Peyer's patch (tissue), 4 donors: ENCODE measurements at regions not wholly inside any gene's neighbourhood (a gene's known extent, or its start where the extent isn't known, plus 50 kb on each side); places are given as distances from the start of the nearest gene placed in this dataset.

ENCODE experiments used
- DNase-seq, 3 donors: peaks; one replicate each; pipeline ENCODE4 v3.0.0-alpha.2; 2017 to 2019
- H3K27ac ChIP-seq, 4 donors: fragments of 200-600 bp; sonication (generic); one replicate each; pipeline ENCODE4 v1.5.1; 2016 to 2019
- H3K27me3 ChIP-seq, 2 donors: fragments of 200-600 bp; sonication (generic); one replicate each; pipeline ENCODE4 v1.5.1; 2019
- H3K36me3 ChIP-seq, 3 donors: fragments of 200-600 bp; sonication (generic); one replicate each; pipeline ENCODE4 v1.5.1; 2016 to 2019
- H3K4me1 ChIP-seq, 4 donors: fragments of 200-600 bp; sonication (generic); one replicate each; pipeline ENCODE4 v1.5.1; 2016 to 2019
- H3K4me3 ChIP-seq, 4 donors: fragments of 200-600 bp; sonication (generic); 1 replicate in 3 of 4; 2 replicates in 1 of 4; pipeline ENCODE4 v1.5.1; 2016 to 2019; ENCODE audit warnings: mild to moderate bottlenecking in 1 of 4
- H3K9me3 ChIP-seq, 4 donors: fragments of 200-600 bp; sonication (generic); one replicate each; pipeline ENCODE4 v1.5.1; 2016 to 2019; ENCODE audit warnings: mild to moderate bottlenecking in 1 of 4
- CTCF ChIP-seq, 6 experiments: fragments of 450-650 bp in 4 of 6; fragments of 200-600 bp in 2 of 6; sonication (generic) in 1 of 6; IDR thresholded peaks; one replicate each; pipeline ENCODE4 v1.5.1; 2017 to 2019; ENCODE audit warnings: antibody characterized with exemption in 6 of 6, mild to moderate bottlenecking in 3 of 6, moderate library complexity in 1 of 6
- POLR2A ChIP-seq, 2 donors: fragments of 450-650 bp; IDR thresholded peaks; one replicate each; pipeline ENCODE4 v1.5.1; 2017; ENCODE audit warnings: antibody characterized with exemption in 2 of 2, mild to moderate bottlenecking in 2 of 2, moderate library complexity in 2 of 2

GRCh38 chr12:70985850-70986249, 65.3 kb upstream of the PTPRR start:
- Histone ChIP-seq H3K4me1 (no peaks in the 10 kb centered on the region), H3K4me3 (no peak overlapping the region), H3K36me3 (no peaks in the 10 kb centered on the region), H3K9me3 (no peaks in the 10 kb centered on the region), H3K27ac (no peak overlapping the region), H3K27me3 (no peaks in the 10 kb centered on the region)
- no peak for DNase-seq
- TF ChIP-seq CTCF (IDR thresholded peaks at IDR 0.05) (no peak), POLR2A (IDR thresholded peaks at IDR 0.05) (no peak)

- H3K27me3 ChIP-seq = no peaks in the 10 kb centered on the region
- H3K4me3 ChIP-seq = no peak overlapping the region
- no peak for DNase-seq
- no peaks in the 10 kb centered on the region for H3K36me3 ChIP-seq
- H3K9me3 ChIP-seq = no peaks in the 10 kb centered on the region
- TF ChIP-seq POLR2A (IDR thresholded peaks at IDR 0.05) = no peak
- no peak for TF ChIP-seq CTCF (IDR thresholded peaks at IDR 0.05)
- no peak overlapping the region for H3K27ac ChIP-seq
- no peaks in the 10 kb centered on the region for H3K4me1 ChIP-seq
Measured at GRCh38 chr12:70983692-70984091, 63.2 kb upstream of the PTPRR start.

- TF ChIP-seq CTCF (IDR thresholded peaks at IDR 0.05) = no peak
- TF ChIP-seq POLR2A (IDR thresholded peaks at IDR 0.05) = no peak
- no peak overlapping the region for H3K27ac ChIP-seq
- H3K27me3 ChIP-seq = no peaks in the 10 kb centered on the region
- DNase-seq = no peak
- no peak overlapping the region for H3K4me3 ChIP-seq
- H3K4me1 ChIP-seq = no peaks in the 10 kb centered on the region
- no peaks in the 10 kb centered on the region for H3K36me3 ChIP-seq
- H3K9me3 ChIP-seq = no peaks in the 10 kb centered on the region
Measured at GRCh38 chr12:70982991-70983390, 62.5 kb upstream of the PTPRR start.

- Histone ChIP-seq H3K36me3 (no peaks in the 10 kb centered on the region), H3K9me3 (no peaks in the 10 kb centered on the region), H3K4me1 (no peaks in the 10 kb centered on the region), H3K4me3 (no peak overlapping the region), H3K27me3 (no peaks in the 10 kb centered on the region), H3K27ac (no peak overlapping the region)
- no peak for DNase-seq
- no peak for TF ChIP-seq POLR2A (IDR thresholded peaks at IDR 0.05)
Measured at GRCh38 chr12:70982286-70982685, 61.7 kb upstream of the PTPRR start.

- H3K4me3 ChIP-seq = no peak overlapping the region
- H3K27me3 ChIP-seq = no peaks in the 10 kb centered on the region
- TF ChIP-seq CTCF (IDR thresholded peaks at IDR 0.05) (no peak), POLR2A (IDR thresholded peaks at IDR 0.05) (no peak)
- no peak overlapping the region for H3K27ac ChIP-seq
- H3K9me3 ChIP-seq = no peaks in the 10 kb centered on the region
- H3K36me3 ChIP-seq = no peaks in the 10 kb centered on the region
- no peak for DNase-seq
- no peaks in the 10 kb centered on the region for H3K4me1 ChIP-seq
Measured at GRCh38 chr12:70971001-70971794, 50.7 kb upstream of the PTPRR start.
